ENCODE measurements at regions not wholly inside any gene's neighbourhood (a gene's known extent, or its start where the extent isn't known, plus 50 kb on each side); places are given as distances from the start of the nearest gene placed in this dataset.

DNA sequence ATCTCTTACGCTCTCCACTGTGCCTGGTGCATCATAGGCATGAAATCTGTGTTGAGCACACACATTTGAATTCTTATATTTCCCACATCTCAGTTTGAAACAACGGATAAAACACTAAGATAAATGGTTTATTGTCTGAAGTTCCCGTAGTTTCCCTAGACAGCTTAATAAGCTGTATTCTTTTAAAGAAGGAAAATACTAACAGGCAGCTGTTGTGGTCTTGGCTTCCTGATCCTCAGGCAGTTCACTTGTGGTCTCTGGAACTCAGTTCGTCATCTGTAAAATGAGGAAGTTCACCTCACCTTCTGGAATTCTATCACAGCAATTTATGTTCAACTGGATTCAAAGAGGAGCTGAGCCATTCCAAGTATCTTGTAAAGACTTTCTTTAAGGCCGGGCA lies 1805.6 kb upstream of the TENM3 start:
- no peak for DNase-seq (ENCODE audit: low read depth)

DNA sequence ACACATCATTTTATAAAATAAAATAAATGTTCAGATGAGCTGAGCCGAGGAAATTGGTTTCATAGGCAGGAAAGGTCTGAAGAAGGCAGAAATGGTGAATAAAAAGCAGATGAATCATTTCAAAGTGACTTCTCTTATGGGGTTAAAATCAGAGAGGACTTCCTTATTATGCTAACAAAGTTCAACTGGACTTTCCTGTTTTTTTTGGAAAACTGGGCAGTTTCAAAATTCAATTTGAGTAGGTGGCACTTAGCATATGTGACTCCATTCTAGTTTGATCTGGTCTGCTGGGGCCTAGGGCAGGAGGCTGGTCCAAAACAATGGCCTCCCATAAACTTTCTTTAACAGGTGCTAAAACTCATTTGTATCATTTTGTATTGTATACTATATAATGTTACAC lies 1794.9 kb upstream of the TENM3 start:
- no peak for DNase-seq (ENCODE audit: low read depth)

DNA sequence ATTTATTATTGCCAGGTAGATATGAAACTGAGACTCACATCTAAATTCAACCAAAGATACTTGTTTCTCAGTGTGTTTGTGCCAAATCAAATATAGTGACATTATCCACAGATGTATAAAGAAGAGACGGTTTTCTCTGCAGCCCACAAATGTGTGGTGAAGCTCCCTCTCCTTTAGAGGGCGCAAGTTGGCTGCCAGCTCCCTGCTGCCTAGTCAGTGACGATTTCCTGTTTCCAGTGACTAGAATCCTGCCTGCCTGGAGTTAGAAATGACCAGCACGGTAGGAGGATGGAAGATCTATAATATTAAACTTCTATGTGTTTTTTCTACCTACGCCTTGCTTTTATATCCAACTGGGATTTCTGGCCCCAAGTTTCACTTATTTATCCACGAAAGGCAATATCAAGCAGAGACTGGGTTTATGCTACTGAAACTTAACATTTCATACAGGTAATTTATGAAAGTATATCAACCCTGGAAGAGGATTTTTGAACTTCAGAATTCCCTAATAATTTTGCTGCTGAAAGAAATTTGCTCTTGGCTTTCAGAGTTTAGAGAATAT lies 1793.7 kb upstream of the TENM3 start:
- DNase-seq (ENCODE audit: low read depth): peak; percentile 60

DNA sequence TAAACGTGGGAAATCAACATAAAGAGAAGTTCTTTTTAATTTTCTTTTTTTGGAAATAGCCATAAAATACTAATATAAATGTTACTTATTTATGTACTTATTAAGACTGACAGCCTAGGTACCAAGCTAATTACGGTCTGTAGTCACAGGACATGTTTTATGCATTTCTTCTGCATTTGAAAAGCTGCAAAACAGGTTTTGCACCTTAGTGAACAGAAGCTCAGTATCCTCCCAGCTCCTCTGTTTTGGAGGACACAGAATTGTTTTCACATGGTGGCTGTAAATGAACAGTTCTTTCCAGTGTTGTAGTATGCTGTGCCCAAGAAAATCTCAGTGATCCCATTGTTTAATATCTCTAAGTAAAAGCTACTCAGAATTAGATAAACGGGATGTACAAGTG lies 1788.0 kb upstream of the TENM3 start:
- no peak for DNase-seq (ENCODE audit: low read depth)

DNA sequence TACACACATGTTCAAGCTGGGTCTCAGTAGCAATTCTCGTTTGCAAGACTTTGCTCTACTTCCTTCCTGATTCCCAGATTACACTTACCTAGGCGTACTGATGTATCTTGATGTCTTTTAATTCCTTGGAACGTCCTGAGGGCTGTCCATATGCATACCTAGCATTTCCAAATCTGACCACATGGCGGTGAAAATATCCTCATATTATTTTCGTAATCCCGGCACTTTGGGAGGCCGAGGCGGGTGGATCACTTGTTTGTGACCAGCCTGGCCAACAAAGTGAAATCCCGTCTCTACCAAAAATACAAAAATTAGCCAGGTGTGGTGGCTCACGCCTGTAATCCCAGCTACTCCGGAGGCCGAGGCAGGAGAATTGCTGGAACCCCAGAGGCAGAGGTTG lies 1786.3 kb upstream of the TENM3 start:
- no peak for DNase-seq (ENCODE audit: low read depth)

DNA sequence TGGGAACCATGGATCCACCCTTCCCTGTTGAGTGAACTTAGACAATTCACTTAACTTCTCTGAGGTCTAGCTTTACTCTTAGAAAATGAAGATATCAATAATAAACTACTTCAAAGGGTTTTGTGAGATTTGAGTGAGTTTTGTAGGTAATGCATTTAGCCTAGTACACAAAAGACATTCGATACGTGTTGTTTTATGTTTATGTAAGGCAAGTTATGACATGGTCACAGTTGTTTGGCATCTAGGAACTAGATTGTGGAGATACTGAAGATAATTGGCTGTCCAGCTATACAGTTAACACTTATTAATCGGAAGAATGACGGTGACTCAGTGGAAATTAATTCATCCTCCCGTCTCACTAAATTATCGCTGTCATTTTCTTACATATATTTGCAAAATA lies 1781.1 kb upstream of the TENM3 start:
- DNase-seq (ENCODE audit: low read depth): no peak

DNA sequence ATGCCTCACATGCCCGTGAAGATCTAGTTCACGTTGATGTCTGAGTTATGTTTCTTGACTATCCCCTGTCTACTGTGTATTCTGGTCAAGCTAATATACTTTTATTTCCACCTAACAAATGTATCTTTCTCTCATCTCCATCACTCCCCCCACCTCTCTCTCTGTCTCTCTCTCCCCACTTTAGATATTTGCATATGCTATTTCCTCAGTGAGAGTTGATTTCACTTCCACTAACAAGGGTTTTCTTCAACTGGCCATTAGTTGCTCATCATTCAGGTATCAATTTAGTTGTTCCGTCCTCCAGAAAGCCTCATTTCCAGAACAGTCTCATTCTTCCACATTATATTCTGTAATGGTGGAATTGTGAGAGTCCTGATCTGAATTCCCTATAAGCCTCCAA lies 1777.8 kb upstream of the TENM3 start:
- DNase-seq (ENCODE audit: low read depth): no peak

DNA sequence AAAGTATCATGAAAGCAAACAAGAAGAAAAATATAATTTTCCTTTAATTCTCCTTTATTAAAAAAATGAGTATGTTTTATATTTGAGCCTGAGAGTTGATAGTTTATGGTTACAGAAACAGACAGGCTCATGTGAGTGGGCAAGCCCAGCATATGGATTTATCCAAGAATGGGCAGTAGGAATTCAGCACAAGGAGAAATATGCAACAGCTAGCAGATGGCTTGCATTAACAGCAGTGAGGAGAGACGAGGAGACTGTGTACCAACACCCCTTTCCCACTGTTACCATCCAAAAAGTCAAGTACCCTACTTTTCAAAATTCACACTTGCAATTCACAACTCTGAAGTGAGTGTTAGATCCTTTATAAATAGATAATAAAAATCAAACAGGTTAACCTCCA lies 1760.2 kb upstream of the TENM3 start:
- no peak for DNase-seq (ENCODE audit: low read depth)

DNA sequence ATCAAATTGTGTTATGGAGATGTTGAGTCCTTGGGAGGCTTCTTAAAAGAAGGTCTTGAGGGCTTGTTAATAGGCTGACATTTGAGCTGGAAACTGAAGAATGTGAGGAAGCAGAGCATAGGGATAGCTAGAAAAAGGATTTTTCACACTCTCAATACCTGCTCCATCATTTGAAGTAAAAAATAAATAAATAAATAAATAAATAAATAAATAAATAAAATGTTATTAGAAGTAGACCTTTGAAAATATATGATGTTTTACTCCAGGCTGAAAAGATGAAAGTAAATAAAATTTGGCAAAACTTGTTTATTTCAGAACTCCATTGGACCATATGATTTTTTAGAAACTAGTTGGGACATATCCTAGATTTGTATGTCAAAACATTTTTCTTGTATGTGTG lies 1757.8 kb upstream of the TENM3 start:
- no peak for DNase-seq (ENCODE audit: low read depth)

DNA sequence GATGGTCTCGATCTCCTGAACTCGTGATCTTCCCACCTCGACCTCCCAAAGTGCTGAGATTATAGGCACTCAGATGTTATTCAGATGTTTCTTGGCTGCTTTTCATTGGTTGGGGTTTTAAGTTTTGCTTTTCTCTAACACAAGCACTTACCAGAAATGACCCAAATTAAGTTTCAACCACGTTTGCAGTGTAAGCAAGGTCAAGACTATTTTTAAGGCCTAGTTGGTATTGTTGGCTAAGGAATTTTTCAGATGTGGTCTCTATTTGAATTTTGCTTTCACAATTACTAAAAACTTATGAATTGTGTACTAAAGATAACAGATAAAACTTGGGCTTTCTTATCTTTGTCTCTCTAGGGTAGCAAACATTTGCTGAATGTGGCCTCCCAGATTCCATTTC lies 1756.9 kb upstream of the TENM3 start:
- no peak for DNase-seq (ENCODE audit: low read depth)

DNA sequence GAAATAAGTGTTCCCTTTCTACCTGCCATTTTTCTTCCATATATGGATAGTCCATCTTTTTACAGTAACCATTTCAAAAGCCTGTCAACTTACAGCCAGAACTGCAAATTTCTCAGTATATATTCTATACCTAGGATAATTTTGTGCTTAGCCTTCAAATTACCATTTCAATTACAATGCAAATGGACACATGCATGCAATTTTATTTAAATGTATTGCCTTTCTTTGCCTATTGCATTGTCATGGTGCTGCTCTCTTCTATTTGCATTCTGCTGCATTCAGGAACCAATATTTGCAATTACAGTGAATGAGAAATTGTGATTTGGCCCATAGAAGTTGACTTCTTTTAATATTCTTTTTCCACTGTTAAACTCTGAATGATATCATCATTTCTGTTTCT lies 1753.4 kb upstream of the TENM3 start:
- DNase-seq (ENCODE audit: low read depth): no peak

DNA sequence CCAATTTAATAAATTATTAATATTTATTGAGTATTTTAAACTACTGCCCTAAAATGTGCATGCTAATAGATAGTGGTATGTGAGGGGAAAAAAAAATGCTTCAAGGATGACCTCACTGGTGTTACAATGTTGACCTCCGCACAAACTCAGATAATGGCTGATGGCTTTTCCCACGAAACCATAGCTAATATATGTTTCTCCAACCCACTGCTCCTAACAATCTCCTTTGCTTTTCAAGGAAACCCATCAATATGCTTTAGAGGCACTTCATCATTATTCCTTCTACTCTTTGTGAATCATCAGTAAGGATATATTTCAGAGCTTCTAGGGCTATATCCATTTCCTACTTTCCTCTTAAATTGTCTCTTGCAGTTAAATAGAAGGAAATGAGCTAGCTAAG lies 1752.0 kb upstream of the TENM3 start:
- no peak for DNase-seq (ENCODE audit: low read depth)

DNA sequence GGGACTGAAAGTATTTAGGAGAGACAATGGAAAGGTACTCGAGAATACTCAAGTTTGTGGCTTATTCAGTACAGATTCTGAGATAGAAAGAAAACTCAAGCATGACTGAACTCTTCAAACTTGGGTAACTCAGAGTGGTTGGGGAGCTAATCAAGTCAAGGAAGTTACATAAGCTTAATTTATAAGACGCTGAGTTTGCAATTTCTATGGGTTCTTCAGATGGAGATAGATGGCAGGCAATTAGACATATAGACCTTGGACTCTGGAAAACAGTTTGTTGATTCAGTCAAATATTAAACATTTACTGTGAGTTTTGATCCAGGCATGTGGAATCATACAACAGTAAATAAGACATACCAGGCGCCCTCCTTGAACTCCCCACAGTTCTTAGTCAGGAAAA lies 1749.9 kb upstream of the TENM3 start:
- DNase-seq (ENCODE audit: low read depth): no peak

DNA sequence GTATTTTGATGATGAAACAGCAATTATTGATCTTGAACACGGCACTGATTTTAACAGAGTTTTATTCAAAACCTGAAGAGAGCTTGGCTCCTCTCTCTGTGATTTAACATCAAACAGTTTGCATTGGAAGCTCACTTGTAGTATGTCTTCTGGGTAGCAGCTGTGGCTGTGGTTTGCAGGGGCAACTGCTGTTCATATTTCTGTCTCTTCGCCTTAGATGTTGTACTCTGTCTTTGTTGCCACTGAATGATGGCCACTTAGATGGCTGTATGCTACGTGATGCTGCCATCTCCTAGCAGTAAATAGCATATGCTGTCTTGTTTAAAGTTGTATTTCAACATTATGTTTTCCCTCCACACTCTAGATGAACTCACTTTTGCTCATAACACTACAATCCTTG lies 1743.0 kb upstream of the TENM3 start:
- DNase-seq (ENCODE audit: low read depth): no peak

DNA sequence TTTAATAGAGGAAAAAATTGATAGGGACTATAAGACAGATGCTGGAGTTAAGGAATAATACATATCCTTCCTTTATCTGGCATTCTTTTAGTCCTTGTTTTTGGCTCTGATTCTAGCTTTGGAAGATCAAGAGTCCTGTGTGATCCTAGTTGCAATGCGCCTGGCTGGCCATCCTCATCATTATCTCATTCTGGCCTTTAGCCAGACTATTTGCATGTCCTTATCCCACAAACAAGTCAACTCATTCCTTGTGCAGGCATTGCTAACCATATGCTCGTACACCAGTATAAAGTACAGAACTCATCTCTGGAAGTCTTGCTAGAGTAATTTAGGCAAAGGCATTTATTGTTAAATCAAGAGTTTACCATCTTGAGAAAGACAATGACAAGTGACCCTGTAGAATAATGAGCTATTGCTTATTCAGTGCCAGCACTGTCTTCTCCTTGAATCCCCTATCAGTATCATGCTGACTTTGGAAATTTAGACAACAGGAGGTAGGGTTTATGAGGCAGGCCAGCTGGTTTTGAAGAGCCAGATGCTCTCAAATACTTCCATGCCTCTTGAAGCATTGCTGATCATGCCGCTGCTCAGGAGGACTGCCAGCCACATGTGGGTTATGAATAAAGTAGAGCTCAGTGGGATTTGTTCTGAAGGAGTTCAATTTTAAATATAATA lies 1730.3 kb upstream of the TENM3 start:
- DNase-seq (ENCODE audit: low read depth): no peak

DNA sequence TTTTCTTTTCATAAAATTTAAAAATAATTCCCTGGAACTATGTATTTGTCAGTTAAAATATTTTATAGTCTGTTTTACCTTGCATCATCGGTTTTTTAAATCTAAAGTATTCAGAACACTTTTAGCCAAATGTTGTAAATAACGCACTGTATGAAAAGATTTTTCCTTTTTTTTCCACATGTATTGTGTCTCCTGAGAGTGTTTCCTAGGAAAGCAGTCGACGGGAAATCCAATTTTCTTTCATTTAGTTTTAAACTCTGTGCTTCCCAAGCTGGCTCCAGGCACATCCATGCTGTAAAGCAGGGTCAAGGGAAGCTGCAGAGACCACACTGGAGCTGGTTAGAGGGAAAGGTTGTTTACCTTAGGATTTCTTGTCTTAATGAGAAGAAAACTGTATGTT lies 1724.3 kb upstream of the TENM3 start:
- no peak for DNase-seq (ENCODE audit: low read depth)

DNA sequence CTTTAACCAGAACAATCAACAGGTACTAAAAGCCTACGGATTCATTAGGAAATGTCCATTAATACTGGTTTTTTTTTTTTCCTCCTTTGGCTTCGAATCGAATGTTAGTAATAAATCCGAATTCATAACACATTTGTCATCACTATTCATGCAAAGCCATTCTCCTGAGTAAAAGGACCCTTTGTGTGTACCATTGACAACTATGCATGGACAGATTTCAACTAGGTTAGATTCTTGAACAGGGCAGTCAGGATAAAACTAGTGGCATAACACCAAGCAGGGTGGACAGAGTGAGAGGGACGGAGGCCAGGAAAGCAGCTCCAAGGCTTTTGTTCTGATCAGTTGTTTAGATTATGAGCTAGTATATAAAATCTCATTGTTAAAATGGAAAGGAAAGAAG lies 1722.0 kb upstream of the TENM3 start:
- peak; percentile 18 for DNase-seq (ENCODE audit: low read depth)

DNA sequence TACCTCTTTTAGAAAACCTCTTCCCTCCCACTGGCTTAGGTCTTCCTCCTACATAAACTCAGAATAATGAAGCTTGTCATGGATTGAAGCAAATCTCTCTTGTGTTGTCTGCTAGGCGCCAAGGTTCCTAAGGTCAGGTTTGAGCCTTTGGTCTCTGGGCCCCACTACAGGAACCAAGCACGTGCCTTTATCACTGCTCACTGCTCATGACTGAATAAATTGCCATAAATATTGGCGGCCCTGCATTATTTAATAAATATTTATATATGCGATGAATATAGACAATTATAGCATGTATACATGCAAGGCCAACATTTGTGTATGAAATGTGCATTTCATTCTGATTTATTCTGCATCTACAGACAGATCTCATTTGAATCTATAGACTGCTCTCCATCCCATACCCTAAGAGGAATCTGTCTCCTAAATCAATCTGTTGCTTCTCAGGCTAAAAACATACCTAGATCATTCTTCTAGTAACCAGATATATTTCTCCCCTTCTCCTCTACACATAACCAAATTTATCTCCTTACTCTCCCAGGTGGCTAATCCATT lies 1717.6 kb upstream of the TENM3 start:
- DNase-seq (ENCODE audit: low read depth): no peak

DNA sequence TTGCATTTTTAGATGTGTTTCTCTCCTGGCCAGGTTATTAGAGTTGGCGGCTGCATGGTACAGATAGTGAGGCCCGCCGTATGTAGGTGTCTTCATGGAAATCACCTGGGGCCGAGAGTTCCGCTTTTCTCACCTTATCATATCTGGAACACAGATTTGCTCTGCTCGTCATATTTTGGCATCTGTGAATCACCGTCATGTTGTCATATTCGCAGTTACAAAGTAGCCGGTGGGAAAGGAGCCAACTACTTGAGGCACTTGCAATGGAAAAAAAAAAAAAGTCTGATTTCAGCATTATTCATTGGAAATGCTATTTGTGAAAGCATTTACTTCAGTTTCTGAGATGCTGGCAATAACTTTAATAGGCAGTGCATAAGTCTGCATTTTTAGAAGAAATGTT lies 1715.2 kb upstream of the TENM3 start:
- no peak for DNase-seq (ENCODE audit: low read depth)

DNA sequence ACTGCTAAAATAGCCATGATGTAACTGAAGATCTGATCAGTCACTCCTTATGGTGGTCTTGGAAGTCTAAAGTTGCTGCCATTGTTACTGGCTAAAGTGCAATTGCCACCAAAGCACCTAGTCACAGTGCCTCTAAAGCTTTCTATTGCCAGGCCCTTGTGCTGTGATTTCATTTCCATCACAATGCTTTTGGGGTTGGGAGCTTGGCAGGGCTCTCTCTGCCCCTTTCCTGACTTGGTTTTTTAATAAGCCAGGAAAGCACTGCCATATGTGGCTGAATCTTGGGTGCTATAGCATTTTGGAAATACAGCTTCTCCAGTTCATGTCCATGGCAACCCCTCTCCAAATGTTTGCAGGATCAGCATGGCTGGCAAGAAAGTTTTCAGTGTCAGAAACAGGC lies 1712.4 kb upstream of the TENM3 start:
- no peak for DNase-seq (ENCODE audit: low read depth)

DNA sequence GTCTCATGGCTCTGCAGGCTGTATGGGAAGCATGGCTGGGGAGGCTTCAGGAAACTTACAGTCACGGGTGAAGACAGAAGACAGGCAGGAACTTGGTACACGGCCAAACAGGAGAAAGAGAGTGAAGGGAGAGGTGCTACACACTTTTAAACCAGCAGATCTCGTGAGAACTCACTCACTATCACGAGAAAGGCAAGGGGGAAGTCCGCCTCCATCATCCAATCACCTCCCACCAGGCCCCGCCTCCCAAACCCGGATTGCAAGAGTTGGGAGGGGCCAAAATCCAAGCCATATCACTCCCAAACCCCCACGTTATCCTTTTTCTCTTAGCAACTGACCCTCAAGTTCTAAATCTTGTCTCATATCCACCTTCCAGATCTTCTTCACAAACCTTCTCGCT lies 1710.5 kb upstream of the TENM3 start:
- DNase-seq (ENCODE audit: low read depth): peak; percentile 6

DNA sequence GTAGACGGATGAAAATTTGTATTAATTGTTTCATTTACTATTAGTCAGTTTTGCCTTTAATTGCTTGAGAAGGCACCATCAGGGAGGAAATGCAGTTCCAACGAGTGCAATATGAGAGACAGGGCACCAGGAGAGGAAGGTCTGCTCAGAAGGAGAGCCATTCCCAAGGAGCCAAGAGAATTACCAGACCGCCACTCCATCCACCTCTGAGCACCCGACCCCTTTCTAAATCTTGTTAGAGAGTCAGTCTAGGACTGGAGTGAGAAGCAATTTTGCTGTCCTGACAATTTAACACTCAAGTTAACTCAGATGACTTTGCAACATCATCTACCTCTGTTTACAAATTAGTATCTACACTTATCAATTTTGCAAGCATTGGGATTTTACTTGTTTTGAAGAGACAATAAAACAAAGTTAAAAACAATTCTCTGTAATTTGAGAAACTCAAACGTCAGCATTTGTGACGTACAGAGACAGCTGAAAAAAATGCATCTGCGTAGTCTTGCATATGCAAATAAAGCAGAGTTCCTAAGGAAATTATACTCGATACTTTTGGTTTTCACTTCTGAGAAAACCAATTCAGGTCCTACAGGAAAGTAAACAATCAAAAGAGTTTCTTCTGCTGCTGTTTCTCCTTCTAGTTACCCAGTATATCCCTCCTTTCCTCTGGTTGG lies 1704.7 kb upstream of the TENM3 start:
- no peak for DNase-seq (ENCODE audit: low read depth)

DNA sequence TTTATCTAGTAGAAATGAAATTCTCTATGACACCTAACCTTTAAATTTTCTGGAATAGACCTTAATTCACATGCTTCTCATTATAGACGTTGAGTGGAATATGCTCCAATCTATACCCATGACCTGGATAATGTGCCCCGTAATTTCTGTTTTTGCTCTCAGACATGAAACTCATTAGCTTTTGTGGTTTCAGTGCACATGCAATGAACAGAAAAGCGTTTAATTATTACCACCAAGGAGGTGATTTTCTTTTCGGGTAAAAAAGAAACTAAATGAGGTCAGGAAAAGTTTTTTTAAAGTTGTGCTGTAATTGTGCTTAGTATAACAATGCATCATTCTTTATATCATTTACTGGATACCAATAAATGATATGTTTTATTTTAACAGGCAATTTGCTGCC lies 1703.9 kb upstream of the TENM3 start:
- DNase-seq (ENCODE audit: low read depth): no peak

All from HT1080 (cell line).